ENCODE measurements at regions not wholly inside any gene's neighbourhood (a gene's known extent, or its start where the extent isn't known, plus 50 kb on each side); places are given as distances from the start of the nearest gene placed in this dataset.

DNA sequence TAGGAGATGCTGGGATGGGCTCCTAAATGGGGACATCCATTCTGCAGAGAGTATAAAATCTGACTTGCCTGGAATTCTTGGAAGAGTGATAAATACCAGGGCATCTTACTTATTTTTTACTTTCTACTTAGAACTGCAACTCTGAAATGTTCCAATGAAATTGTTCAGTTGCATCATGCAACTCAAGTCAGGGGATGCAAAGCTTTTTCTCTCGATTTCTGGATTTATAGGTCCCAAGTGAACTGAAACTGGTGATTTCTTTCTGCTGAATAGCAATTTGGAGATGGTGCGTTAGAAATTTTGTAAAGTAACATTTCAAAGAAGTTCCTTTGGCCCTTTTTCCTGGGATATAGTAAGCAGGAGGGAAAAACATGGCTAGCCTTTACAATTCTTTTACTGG is 238.4 kb upstream of the CD180 start:
- DNase-seq, result no peak

DNA sequence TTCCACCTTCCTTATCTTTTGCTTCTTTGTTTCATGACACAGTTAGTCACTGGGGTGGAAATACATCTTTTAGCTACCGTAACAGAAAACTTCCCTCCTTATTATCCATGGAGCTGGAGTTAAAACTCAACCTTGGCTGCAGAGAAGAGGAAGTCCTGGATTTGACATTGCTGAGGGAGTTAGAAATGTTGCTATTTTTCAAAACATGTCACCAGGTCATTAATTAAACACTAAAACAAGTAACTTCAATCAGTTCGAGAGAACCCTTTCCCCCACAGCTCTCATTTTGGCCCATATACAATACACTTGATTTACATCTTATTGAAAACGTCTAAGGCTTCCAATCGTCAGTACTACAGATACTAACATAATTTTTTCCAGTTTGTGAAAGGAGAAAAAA is 237.9 kb upstream of the CD180 start:
- no peak for DNase-seq

DNA sequence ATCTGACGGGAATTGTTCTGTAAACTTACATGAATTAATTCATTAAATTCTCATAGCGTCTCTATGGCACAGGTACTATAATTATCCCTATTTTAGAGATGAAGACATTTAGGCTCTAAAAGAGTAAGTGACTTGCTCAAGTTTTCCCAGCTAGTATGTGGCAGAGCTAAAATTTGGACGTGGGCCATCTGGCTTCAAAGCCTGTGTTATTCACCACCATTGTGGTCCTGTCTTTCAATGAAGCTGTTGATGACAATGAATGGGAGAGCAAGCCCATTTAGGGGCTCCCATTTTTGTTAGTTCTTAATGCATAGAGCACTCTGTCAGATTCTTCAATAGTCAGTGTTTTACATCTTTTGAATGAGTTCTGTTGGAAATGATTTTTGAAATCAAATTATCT is 236.0 kb upstream of the CD180 start:
- DNase-seq, result no peak

DNA sequence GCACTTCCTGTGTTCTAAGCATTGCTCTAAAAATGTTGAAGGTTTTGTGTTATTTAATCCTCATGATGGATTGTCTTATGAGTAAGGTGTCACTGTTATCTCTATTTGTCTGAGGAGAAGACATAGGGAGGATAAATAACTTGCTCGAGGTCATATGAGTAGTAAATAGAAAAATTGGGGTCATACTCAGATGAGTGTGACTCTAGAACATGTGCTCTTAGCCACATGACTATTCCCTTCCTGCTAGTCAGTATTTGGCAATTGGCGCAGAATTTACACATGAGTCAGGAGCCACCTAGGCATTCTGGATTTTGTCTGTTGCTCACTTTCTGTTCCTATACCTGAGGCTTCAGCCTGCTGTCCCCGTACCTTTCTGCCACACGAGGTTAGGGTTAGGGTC is 234.6 kb upstream of the CD180 start:
- peak in 2 of 3 donors; percentile 10 to 21 for DNase-seq

DNA sequence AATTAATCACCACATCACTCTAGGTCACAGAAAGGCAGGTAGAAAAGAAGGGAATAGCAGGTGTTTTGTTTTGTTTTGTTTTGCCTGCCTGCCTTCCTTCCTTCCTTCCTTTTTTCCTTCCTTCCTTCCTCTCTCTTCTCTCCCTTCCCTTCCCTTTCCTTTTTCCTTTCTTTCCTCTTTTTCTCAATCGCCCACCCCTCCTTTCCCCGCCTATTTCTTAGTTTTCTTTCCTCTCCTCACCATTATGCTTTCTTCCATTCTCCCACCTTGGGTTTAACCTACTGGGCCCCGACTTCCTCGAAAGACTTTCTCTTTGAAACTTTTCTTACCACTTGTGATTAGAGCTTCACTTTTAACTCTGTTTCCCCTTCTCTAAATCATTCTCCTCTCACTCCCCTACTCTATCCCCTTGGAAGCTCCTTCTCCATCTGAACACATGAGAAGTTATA is 231.3 kb upstream of the CD180 start:
- DNase-seq, result no peak

DNA sequence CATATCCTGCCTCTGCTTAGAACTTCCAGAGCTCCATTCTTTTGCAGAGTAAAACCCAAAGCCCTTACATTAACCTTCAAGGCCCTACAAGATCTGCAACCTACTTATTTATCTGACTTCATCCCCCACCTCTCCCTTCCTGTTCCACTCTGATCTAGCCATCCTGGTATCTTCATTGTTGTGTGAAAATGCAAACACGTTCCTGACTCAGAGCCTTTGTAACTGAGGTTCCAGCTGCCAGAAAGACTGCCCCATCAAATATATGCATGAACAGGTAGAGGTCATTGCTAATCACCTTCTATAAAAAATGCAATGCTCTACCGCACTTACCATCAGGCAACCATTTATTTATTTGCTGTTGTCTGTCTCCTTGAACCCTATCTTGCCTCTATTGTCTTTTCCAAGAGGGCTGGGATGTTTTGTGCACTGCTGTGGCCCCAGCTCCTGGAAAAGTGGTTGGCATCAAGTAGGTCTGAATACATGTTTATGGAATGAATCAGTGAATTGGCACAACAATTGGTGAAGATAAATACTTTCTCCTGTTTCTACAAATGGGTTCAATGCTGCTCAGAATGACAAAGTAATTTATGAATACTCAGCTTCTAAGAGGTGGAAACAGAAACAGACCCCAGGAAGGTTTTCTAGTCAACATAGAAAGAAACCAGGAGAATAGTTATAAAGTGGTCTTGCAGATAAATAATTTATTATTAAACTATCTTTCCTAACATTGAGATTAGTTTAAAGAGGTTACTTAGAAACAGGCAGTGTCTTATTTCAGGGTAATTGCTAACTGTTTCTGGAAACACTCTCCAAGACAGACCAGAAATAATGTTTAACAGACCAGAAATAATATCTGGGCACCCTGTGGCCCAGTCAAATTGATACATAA is 230.6 kb upstream of the CD180 start:
- no peak for DNase-seq

DNA sequence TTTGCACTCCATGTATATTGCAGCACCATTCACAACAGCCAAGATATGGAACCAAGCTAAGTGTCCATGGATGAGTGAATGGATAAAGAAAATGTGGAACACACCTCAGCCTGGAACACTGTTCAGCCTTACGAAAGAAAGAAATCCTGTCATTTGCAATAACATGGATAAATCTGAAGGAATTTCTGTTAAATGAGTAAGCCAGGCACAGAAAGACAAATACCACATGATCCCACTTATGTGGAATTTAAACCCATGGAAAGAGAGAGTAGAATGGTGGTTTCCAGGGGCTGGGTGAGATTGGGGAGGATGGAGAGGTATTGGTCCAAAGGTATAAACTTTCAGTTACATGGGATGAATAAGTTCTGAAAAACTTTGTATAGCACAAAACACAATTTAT is 228.9 kb upstream of the CD180 start:
- no peak for DNase-seq

DNA sequence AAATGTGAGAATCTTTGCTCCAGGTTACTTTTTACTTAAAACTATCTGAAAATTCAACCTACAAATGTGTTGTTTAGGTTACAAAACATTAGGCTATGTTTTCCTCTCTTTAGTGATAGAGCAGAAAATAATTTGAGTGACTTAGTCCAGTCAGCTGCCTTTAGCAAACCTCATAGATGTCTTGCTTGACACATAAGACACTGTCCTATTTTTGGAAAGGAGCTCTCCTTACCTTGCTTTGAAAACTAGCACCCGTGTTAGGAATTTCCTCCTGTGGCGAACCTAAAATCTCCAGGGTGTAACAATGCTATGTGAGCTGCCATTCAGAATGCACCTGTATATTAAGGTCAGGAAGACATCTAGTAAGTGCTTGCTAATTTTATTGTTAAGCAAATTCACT is 221.2 kb upstream of the CD180 start:
- DNase-seq, result no peak

DNA sequence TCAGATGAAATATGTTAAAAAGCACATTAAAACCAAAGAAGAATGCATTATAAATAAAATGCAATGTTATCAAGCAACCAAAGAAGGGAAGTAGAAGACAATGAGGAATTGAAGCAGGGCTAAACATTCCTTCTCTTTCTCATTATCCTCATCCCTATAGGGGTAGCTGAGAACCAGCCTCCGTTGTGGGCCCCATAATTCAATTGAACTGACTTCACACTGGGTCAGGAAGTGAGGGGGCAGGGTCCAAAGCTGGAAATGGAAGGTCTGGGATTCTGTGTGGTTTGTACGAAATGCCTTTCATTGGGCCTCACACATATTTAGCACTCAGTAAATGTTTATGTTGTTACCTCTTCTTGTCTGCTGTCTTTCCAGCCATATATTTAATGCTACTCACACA is 220.4 kb upstream of the CD180 start:
- DNase-seq, result no peak

DNA sequence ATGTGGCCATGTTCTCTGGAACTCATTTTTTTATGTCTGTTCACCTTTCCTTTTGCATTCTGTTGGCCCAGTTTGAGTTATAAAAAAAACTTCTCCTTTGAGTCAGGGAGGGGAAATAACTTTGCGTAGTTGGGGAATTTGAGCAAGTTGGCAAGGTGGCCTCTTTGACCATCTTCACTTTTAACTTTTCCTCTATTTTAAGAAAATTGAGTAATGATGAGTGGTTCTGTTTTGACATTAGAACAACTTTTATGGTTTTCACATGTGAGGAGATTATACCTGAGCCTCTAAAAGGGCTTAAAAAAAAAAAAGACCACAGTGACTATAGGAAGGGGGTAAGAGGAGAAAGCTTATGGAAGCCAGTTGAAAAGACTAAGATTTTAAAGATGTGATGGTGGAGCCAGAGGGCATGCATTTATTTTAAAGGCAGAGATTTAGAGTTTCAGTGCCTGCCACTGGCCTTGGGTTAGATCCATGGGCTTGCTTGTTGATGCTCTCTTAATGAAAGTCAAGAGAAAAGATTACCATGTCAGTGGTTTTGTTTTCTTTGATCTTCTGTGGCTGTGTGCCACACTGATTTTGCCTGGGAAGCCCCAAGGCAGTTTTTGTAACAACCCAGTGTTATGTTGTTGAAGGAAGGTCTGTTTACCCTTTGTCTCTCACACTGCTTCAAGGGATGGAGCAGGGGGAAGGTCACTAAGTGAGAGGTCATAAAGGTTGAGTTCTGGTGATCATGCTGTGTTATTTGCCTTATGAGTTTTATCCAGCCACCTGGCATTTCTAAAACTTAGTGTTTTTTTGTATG is 219.7 kb upstream of the CD180 start:
- DNase-seq, result no peak

DNA sequence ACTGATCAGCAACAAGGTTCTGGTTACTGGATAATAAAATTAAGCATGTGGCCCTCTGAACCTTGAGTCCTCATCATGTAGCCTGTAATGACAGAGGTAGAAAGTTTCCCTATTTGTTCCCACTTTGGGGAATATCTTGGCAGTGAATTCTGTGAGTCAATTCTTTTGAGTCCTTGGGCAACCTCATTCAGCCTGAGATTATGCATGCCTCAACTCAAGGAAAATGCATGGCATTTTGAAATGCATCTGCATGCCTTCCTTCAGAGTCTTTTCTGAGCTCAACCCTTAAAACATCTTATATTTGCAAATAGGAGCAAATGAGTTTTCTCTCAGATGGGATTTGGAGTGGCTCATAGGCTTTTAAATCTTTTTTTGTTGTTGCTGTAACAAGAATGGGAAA is 218.1 kb upstream of the CD180 start:
- no peak for DNase-seq

DNA sequence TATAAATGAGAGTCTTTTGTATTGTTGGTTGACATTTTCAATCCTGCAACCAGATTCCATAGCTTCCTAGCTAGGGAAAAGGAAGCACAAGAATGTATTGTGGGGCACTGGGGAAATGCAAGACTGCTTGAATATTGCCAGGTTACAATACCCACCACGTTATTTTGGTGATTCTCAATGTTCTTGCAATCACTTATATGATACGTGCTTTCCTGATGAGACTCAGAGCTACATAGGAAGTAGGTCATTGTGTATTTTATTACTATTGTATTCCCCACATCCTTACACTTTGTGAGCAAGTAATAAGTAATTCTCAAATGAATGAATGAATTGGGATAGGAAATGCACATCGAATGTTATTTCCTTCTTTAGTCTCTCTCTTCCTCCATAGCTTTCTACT is 217.1 kb upstream of the CD180 start:
- DNase-seq, result no peak

DNA sequence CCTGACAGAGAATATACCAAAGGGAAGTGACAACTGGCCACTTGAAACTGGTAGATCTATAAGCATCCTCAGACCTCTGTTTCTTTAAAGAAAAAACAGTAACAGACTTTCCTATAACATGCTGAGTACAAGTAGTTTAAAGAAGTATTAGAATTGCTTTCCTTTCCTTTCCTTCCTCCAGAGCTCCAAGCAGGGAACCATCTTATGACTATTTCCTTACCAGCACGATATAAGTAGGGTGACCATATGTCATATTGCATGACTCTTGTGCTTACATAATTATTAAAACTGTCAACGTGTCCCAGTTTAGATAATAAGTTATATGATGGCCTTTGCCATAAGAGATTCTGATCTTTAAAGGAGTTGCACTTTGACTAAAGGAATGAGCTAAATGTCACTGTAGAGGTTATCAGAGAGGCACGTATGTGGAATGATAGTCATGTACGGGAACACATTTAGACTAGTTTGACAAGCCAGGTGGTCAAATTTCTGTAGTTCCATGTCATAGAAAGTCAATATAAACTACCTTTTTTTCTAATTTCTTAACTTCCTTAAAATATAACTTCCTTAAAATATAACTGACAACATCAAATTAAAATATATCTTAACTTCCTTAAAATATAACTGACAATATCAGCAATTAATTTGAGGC is 212.7 kb upstream of the CD180 start:
- peak; percentile 8 to 47 (median 37) for DNase-seq

DNA sequence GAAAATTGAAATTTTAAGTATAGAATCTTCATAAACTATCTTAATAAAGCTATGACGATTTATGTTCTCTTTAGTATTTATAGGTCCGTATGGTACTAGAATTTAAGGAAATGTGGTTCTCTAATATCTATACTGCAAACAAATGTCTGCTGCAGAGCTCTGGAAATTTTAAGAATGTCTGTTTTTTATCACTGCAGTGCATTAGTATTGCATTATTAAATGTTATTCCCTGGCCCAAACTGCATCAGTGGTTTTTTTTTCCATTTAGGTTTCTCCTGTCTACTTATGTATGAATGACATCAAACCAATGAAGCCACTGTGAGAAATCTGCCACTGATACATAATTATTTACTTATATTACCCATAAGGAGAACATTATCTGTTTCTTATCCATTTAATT is 211.4 kb upstream of the CD180 start:
- DNase-seq, result no peak

DNA sequence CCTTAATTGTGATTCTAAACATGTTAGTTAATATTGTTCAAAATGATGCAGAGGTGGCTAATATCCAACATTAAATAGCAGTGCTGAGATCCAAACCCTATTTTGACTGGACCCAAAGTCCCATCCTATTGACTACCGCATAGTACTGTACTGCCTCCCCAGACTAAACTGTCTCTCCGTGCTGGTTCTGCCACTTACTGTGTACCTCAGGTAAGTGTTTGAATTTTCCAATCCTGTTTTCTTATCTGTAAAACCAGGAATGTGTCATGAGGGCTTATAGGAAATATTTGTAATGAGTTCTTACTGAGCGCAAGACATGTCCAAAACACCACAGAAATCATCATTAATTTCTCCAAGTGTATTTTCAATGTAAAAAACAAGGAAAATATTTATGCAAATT is 209.2 kb upstream of the CD180 start:
- DNase-seq, result no peak

DNA sequence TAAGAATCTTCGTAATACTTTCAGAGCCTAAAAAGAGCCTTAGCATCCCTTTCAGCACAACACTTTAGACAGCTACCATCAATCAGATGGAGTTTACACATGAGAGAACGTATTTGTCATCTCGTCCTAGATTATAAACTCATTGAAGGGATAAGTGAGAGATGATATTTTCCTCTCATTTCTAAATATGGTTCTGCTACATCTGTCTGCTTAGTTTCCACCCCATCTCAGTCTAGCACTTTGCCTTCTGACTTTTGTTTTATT is 208.4 kb upstream of the CD180 start:
- no peak for DNase-seq

DNA sequence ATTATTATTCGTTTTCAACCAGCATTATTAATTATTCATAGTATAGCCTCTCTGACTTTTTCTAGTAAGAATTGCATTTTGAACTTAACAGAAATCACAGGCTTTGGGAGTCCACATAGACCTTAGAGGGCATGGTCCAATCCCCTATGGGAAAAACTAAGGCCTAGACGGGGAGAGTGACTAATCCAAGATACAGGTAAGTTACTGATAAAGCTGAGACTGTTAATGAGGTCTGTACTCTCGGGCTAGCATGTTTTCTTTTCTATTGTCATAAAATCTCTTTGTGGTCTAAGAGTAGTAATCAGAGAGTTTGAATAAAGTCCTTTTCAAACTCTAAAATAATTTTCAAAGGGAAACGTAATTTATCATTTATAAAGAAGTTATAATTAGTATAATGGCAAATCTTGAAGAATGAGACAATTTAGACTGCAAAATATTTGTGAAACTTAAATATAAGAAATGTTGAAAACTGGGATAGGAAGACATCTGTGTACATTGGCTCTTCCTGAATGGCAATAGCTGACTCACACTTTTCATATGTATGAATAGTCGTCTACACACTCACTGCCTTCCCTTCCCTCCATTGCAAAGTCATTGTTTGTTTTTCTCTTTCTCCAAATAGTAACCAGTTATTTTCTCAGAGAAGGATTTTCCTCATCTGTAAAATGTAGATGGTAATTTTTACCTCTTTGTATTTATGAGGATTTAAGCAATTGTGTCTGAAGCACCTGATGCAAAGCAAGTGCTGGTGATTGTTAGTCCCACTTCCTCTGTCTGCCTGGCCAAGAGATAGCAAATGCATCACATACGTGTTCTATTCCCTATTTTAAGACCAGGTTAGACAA is 207.9 kb upstream of the CD180 start:
- DNase-seq, result peak; percentile 6 to 26 (median 25)

DNA sequence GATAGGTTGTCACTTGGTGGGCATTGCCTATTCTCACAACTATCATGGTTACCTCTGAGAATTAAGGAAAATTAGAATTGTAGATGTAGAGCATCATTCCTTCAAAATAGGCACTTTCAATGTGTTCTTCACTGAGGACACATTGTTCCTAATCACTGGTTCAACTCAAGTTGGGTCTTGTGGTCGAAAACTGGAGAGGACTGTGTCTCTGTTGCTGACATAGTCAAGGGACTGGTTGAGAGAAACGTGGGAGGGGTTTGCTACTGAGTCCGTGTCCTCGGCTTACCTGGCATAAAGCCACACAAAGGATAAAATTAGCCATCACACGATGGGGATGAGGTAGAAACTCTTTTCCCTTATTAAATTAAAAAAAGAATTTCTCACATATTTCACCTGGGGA is 205.9 kb upstream of the CD180 start:
- no peak for DNase-seq

DNA sequence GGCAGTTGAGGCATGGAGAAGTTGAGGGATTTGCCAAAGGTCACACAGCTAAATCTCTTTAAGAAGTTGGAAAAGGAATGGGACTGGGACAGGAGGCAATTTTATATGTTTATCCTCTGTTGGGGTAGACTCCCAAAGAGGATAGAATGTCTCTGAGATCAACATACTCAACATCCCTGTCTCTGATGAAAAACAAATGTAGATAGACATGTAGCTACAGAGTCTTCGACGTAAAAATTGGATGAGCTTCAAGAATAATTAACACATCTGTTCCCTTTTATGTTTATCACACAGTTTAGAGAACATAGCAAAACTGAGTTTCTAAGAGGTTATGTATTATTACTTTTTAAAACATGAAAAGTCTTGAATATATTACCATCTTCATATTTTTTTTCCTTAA is 204.6 kb upstream of the CD180 start:
- no peak for DNase-seq

DNA sequence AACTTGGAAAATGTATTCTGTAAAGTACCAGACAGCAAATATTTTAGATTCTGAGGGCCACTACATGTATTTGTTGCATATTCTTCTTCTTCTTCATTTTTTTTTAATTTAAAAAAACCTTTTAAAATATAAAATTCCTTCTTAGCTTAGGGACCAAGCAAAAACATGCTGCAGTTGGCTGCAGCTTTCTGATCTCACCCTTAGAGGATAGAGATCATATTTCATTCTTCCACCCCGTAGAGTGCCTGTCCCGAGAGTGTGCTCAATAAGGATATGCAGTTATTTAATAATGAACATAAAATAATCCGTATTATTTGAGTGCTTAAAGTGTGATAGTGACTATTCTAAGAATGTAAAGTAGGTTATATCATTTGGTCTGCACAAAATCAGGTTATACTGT is 204.2 kb upstream of the CD180 start:
- DNase-seq, result no peak

DNA sequence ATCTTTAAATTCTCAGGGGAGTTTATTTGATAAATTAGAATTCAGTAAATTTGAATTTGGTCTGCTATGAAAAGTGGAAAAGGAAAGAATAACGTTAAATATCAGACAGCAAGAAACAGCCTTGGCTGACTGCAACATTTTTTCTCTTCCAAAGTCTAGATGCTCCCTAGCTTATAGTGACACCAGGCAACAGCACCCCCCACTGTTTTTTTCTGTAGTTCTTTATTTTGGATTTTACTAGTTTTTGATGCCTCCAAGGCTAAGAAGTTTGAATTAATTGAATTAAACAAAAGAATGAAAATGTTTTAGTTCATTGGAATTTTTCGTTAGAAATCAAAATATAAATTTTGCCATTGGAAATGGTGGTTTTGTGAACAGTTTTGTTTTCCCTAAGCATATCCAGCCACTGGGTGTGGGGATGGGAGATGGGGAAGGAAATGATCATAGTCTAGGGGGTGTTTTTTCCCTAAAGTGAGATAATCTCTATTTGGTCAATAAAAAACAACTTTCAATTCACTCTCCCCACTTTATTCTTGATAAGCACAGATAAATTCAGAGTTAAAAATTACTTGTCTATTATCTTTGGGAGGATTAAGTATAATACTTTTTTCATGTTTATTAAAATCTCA is 199.3 kb upstream of the CD180 start:
- peak in 2 of 3 donors; percentile 9 to 20 for DNase-seq

DNA sequence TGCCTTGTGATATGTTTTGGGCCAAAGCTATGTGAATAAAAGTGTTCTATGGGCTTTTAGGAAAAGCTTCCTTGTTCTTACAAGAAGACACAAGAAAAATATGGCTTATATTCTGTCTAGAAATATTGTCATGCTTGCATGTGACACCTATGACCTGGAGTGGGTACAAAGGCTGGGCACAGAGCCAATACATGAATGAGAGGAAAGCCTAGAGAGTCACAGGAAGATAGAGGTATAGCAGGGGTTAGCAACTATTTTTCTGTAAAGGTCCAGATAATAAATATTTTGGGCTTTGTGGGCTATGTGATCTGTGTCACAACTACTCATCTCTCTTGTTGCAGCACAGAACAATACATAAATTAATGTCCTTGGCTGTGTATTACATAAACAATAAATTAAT is 196.6 kb upstream of the CD180 start:
- DNase-seq, result no peak

DNA sequence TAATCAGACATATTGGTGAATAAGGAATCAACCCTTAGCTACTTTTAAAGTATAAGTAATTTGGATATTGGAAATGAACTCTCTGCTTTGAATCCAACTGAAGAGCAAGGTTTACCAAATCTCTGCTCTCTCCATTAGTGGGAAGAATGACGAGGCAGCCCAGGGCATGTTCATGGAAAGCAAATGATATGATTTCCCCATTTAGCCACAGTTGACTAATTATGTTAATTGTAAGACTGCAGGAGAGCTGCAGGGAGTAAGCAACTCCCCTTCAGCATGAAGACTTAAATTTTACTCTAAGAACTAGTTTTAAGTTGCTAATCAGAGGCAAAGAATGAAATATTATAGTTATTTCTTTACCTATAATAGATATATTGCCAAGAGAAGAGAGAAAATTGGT is 194.3 kb upstream of the CD180 start:
- no peak for DNase-seq

Data from suppressor macrophage treated with lipopolysaccharide for 1 hour (primary cell).